ENCODE measurements at regions not wholly inside any gene's neighbourhood (a gene's known extent, or its start where the extent isn't known, plus 50 kb on each side); places are given as distances from the start of the nearest gene placed in this dataset.

GRCh38 chr11:33505093-33505492 lies 195.5 kb downstream of the C11orf91 start:
- TF ChIP-seq GATA2 (IDR thresholded peaks at IDR 0.05; ENCODE audit: low read depth, low read length): no peak
- TF ChIP-seq GATA3 (IDR thresholded peaks at IDR 0.05; ENCODE audit: low read depth, low read length): no peak

GRCh38 chr11:33500861-33501479 lies 199.7 kb downstream of the C11orf91 start:
- TF ChIP-seq GATA3 (IDR thresholded peaks at IDR 0.05; ENCODE audit: low read depth, low read length) (no peak), GATA2 (IDR thresholded peaks at IDR 0.05; ENCODE audit: low read depth, low read length) (no peak)

- TF ChIP-seq GATA3 (IDR thresholded peaks at IDR 0.05; ENCODE audit: low read depth, low read length) (no peak), GATA2 (IDR thresholded peaks at IDR 0.05; ENCODE audit: low read depth, low read length) (no peak)
These were observed 200.3 kb downstream of the C11orf91 start for GRCh38 chr11:33500332-33500731.

GRCh38 chr11:33492596-33492995 lies 208.0 kb downstream of the C11orf91 start:
- peak; percentile 78 for TF ChIP-seq GATA2 (IDR thresholded peaks at IDR 0.05; ENCODE audit: low read depth, low read length)
- TF ChIP-seq GATA3 (IDR thresholded peaks at IDR 0.05; ENCODE audit: low read depth, low read length): peak; percentile 76

- TF ChIP-seq GATA2 (IDR thresholded peaks at IDR 0.05; ENCODE audit: low read depth, low read length) (no peak), GATA3 (IDR thresholded peaks at IDR 0.05; ENCODE audit: low read depth, low read length) (no peak)
These were observed 209.7 kb downstream of the C11orf91 start for GRCh38 chr11:33490842-33491370.

- TF ChIP-seq GATA2 (IDR thresholded peaks at IDR 0.05; ENCODE audit: low read depth, low read length) (no peak), GATA3 (IDR thresholded peaks at IDR 0.05; ENCODE audit: low read depth, low read length) (no peak)
These were observed 211.7 kb downstream of the C11orf91 start for GRCh38 chr11:33488971-33489370.

GRCh38 chr11:33480626-33481025 lies 220.0 kb downstream of the C11orf91 start:
- no peak for TF ChIP-seq GATA2 (IDR thresholded peaks at IDR 0.05; ENCODE audit: low read depth, low read length)
- no peak for TF ChIP-seq GATA3 (IDR thresholded peaks at IDR 0.05; ENCODE audit: low read depth, low read length)

- TF ChIP-seq GATA3 (IDR thresholded peaks at IDR 0.05; ENCODE audit: low read depth, low read length): no peak
- no peak for TF ChIP-seq GATA2 (IDR thresholded peaks at IDR 0.05; ENCODE audit: low read depth, low read length)
These were observed 221.4 kb downstream of the C11orf91 start for GRCh38 chr11:33479231-33479630.

- no peak for TF ChIP-seq GATA2 (IDR thresholded peaks at IDR 0.05; ENCODE audit: low read depth, low read length)
- TF ChIP-seq GATA3 (IDR thresholded peaks at IDR 0.05; ENCODE audit: low read depth, low read length): no peak
These were observed 221.0 kb downstream of the HIPK3 start for GRCh38 chr11:33478111-33478573.

GRCh38 chr11:33476945-33477606 lies 219.9 kb downstream of the HIPK3 start:
- TF ChIP-seq GATA2 (IDR thresholded peaks at IDR 0.05; ENCODE audit: low read depth, low read length) (no peak), GATA3 (IDR thresholded peaks at IDR 0.05; ENCODE audit: low read depth, low read length) (no peak)

GRCh38 chr11:33475993-33476392 lies 218.8 kb downstream of the HIPK3 start:
- TF ChIP-seq GATA2 (IDR thresholded peaks at IDR 0.05; ENCODE audit: low read depth, low read length) (no peak), GATA3 (IDR thresholded peaks at IDR 0.05; ENCODE audit: low read depth, low read length) (no peak)

GRCh38 chr11:33474866-33475265 lies 217.7 kb downstream of the HIPK3 start:
- TF ChIP-seq GATA3 (IDR thresholded peaks at IDR 0.05; ENCODE audit: low read depth, low read length) (no peak), GATA2 (IDR thresholded peaks at IDR 0.05; ENCODE audit: low read depth, low read length) (no peak)

GRCh38 chr11:33471541-33471940 lies 214.4 kb downstream of the HIPK3 start:
- TF ChIP-seq GATA2 (IDR thresholded peaks at IDR 0.05; ENCODE audit: low read depth, low read length): no peak
- no peak for TF ChIP-seq GATA3 (IDR thresholded peaks at IDR 0.05; ENCODE audit: low read depth, low read length)

GRCh38 chr11:33467966-33468365 lies 210.8 kb downstream of the HIPK3 start:
- TF ChIP-seq GATA3 (IDR thresholded peaks at IDR 0.05; ENCODE audit: low read depth, low read length) (no peak), GATA2 (IDR thresholded peaks at IDR 0.05; ENCODE audit: low read depth, low read length) (no peak)

GRCh38 chr11:33463059-33463458 lies 205.9 kb downstream of the HIPK3 start:
- no peak for TF ChIP-seq GATA2 (IDR thresholded peaks at IDR 0.05; ENCODE audit: low read depth, low read length)
- TF ChIP-seq GATA3 (IDR thresholded peaks at IDR 0.05; ENCODE audit: low read depth, low read length): no peak
